Kidney (tissue), 13 donors: ENCODE measurements at regions not wholly inside any gene's neighbourhood (a gene's known extent, or its start where the extent isn't known, plus 50 kb on each side); places are given as distances from the start of the nearest gene placed in this dataset.

Source experiments
- DNase-seq, 5 donors: peaks; one replicate each; pipeline ENCODE4 v3.0.0-alpha.2; 2013 to 2020
- FAIRE-seq: peaks from 2 replicates; lab custom pipeline; 2012; peaks lifted over from hg19 to GRCh38; lab: Jason Lieb, UNC
- H3K27ac ChIP-seq, 2 donors: one replicate each; pipeline ENCODE4 v1.7.0; 2013; ENCODE audit warnings: low read depth in 2 of 2, low read length in 2 of 2, inconsistent platforms in 1 of 2
- H3K27me3 ChIP-seq: one replicate; pipeline ENCODE4 v1.7.1; 2013; ENCODE audit warnings: low read length, inconsistent platforms; ENCODE audit not compliant: control insufficient read depth, insufficient read depth
- H3K36me3 ChIP-seq, 3 donors: one replicate each; pipeline versions ENCODE4 v1.7.0 to v1.7.1; 2013; ENCODE audit warnings: low read length in 3 of 3, control low read depth in 1 of 3, inconsistent platforms in 1 of 3; ENCODE audit not compliant: insufficient read depth in 3 of 3, control insufficient read depth in 2 of 3
- H3K4me1 ChIP-seq, 3 donors: one replicate each; pipeline versions ENCODE4 v1.7.0 to v1.7.1; 2013; ENCODE audit warnings: low read length in 3 of 3, inconsistent platforms in 1 of 3, low read depth in 1 of 3; ENCODE audit not compliant: control insufficient read depth in 2 of 3, insufficient read depth in 2 of 3
- H3K4me3 ChIP-seq, 3 donors: one replicate each; pipeline versions ENCODE4 v1.7.0 to v1.8.1; 2013; ENCODE audit warnings: low read length in 3 of 3, control low read depth in 1 of 3, inconsistent platforms in 1 of 3
- H3K9ac ChIP-seq, 3 donors: one replicate each; pipeline versions ENCODE4 v1.7.0 to v1.7.1; 2013; ENCODE audit warnings: low read length in 3 of 3, control low read depth in 1 of 3, inconsistent platforms in 1 of 3
- H3K9me3 ChIP-seq, 3 donors: one replicate each; pipeline versions ENCODE4 v1.7.0 to v1.7.1; 2013; ENCODE audit warnings: low read length in 3 of 3, control low read depth in 1 of 3, inconsistent platforms in 1 of 3; ENCODE audit not compliant: control insufficient read depth in 2 of 3, insufficient read depth in 1 of 3
- CTCF ChIP-seq: IDR thresholded peaks from 3 replicates; pipeline ENCODE4 v1.5.1; 2012; ENCODE audit warnings: mild to moderate bottlenecking, moderate library complexity, borderline replicate concordance; ENCODE audit not compliant: insufficient read depth; ENCODE audit errors: extremely low read depth
- intact Hi-C: fragments of 100-400 bp; cut with DNase I; formaldehyde crosslinking; loops from one replicate; pipeline ENCODE4 v1.11.1; 2022
- donor health status: control.
- donor health status: control.
- donor health status: control.
- donor health status: control.
- donor health status: control.
- donor health status: DM: yes; HTN: yes; CAD: no.
- donor health status: Normal renal cell carcinoma (clear cell type).

- Histone ChIP-seq H3K27me3 (no peaks in the 10 kb centered on the region), H3K9me3 (no peaks in the 10 kb centered on the region), H3K4me3 (no peak overlapping the region), H3K9ac (no peak overlapping the region), H3K36me3 (no peaks in the 10 kb centered on the region), H3K27ac (no peak overlapping the region), H3K4me1 (no peaks in the 10 kb centered on the region)
- intact Hi-C loops: no loop called here
- no peak for DNase-seq
- TF ChIP-seq CTCF: no peak
- no peak for FAIRE-seq
These were observed 120.1 kb upstream of the ADGRF1 start for GRCh38 chr6:47162231-47162630.

GRCh38 chr6:47161176-47161687, 119.1 kb upstream of the ADGRF1 start:
- H3K27me3 ChIP-seq: no peaks in the 10 kb centered on the region
- H3K4me1 ChIP-seq: no peaks in the 10 kb centered on the region
- H3K27ac ChIP-seq: no peak overlapping the region
- H3K4me3 ChIP-seq: no peak overlapping the region
- TF ChIP-seq CTCF: no peak
- DNase-seq (no peak), FAIRE-seq (no peak)
- no peak overlapping the region for H3K9ac ChIP-seq
- no peaks in the 10 kb centered on the region for H3K36me3 ChIP-seq
- intact Hi-C loops: no loop called here
- no peaks in the 10 kb centered on the region for H3K9me3 ChIP-seq

GRCh38 chr6:47160702-47161101, 118.6 kb upstream of the ADGRF1 start:
- DNase-seq (no peak), FAIRE-seq (no peak)
- H3K9ac ChIP-seq: no peak overlapping the region
- no peaks in the 10 kb centered on the region for H3K27me3 ChIP-seq
- intact Hi-C loops: no loop called here
- H3K9me3 ChIP-seq: no peaks in the 10 kb centered on the region
- no peak overlapping the region for H3K27ac ChIP-seq
- TF ChIP-seq CTCF: no peak
- no peaks in the 10 kb centered on the region for H3K4me1 ChIP-seq
- H3K36me3 ChIP-seq: no peaks in the 10 kb centered on the region
- no peak overlapping the region for H3K4me3 ChIP-seq

- H3K27me3 ChIP-seq: no peaks in the 10 kb centered on the region
- no peak for TF ChIP-seq CTCF
- H3K36me3 ChIP-seq: no peaks in the 10 kb centered on the region
- intact Hi-C loops: no loop called here
- no peaks in the 10 kb centered on the region for H3K9me3 ChIP-seq
- no peak overlapping the region for H3K4me3 ChIP-seq
- H3K27ac ChIP-seq: no peak overlapping the region
- FAIRE-seq: no peak
- DNase-seq: no peak
- no peaks in the 10 kb centered on the region for H3K4me1 ChIP-seq
- H3K9ac ChIP-seq: no peak overlapping the region
These were observed 117.6 kb upstream of the ADGRF1 start for GRCh38 chr6:47159763-47160162.
